ENCODE measurements at regions not wholly inside any gene's neighbourhood (a gene's known extent, or its start where the extent isn't known, plus 50 kb on each side); places are given as distances from the start of the nearest gene placed in this dataset.

DNA sequence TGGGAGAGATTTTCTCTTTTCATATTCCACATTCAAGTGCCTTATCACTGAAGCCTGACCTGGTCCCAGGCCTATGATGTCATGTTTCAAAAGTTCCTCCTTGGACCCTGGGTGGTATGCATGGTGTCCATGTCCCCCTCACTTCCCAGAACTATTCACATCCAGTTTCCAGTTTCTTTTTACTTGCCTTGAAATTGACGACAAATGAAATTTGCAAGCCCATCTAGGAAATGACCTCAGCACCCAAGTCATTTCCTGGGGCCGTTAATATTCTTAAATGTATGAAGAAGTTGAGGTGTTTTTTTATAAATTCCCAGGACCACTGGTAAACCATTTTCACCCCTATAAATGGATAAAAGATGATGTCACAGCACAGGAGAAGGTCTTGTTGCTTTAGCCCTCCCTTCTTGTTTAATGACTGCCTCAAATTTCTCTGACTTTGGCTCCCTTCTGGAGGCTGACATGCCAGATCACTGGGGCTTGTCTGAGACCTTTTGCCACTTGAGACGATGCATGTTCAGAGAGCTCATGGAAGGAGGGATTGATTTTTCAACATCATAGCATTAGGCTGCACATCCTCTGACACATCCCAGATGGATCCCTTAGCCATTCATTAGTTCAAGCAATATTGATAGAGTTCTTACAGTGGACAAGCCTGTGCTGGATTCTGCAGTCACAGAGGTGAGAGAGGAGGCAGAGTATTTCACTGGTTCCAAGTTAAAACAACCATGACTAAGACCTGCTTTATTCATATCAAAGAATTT is 221.3 kb downstream of the PLPP3 start:
- Mint-ChIP-seq H3K36me3 (ENCODE audit: low read depth) (no peaks in the 10 kb centered on the region), H3K9me3 (ENCODE audit: insufficient read depth) (no peaks in the 10 kb centered on the region), H3K4me3 (no peak overlapping the region), H3K27ac (no peak overlapping the region), H3K4me1 (ENCODE audit: low read depth) (no peaks in the 10 kb centered on the region), H3K27me3 (ENCODE audit: low read depth) (no peaks in the 10 kb centered on the region)
- no peak for ATAC-seq
- POLR2A ChIA-PET, result no interaction called here
- DNase-seq, result no peak
- CTCF ChIA-PET, result no interaction called here

DNA sequence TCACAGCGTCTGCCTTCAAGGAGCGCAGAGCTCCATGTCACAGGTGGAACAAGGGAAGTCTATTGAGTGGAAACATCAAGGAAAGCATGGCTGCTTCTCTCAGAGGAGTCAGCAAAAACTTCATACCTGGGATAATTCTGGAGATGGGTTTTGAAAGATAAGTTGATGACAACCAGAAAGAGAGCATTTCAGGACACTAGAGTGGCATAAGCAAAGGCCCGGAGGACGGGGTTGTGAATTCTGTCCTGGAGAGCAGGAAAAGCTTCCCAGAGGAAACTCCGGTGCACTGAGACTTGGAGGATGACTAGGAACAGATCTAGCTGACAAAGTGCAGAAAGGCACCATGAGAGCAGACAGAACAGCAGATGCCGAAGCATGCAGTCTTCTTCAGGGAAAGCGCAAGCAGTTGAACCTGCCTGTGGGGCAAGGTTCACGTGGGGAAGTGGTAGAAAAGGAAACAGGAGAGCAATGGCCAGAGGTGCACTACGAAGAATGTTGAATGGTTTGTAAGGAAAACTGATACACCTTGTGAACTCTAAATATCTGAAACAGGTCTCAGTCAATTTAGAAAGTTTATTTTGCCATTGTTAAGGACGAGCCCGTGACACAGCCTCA is 222.9 kb downstream of the PLPP3 start:
- H3K36me3 Mint-ChIP-seq (ENCODE audit: low read depth), result no peaks in the 10 kb centered on the region
- POLR2A ChIA-PET, result no interaction called here
- H3K4me1 Mint-ChIP-seq (ENCODE audit: low read depth), result no peaks in the 10 kb centered on the region
- no peaks in the 10 kb centered on the region for H3K27me3 Mint-ChIP-seq (ENCODE audit: low read depth)
- ATAC-seq (no peak), DNase-seq (no peak)
- H3K27ac Mint-ChIP-seq, result no peak overlapping the region
- H3K9me3 Mint-ChIP-seq (ENCODE audit: insufficient read depth), result no peaks in the 10 kb centered on the region
- CTCF ChIA-PET, result no interaction called here
- H3K4me3 Mint-ChIP-seq, result no peak overlapping the region

GRCh38 chr1:56355918-56356317 is 223.4 kb downstream of the PLPP3 start:
- H3K9me3 Mint-ChIP-seq (ENCODE audit: insufficient read depth), result no peaks in the 10 kb centered on the region
- no peak overlapping the region for H3K4me3 Mint-ChIP-seq
- no peak for DNase-seq
- ChIA-PET CTCF (no interaction called here), POLR2A (no interaction called here)
- H3K27me3 Mint-ChIP-seq (ENCODE audit: low read depth), result no peaks in the 10 kb centered on the region
- no peaks in the 10 kb centered on the region for H3K4me1 Mint-ChIP-seq (ENCODE audit: low read depth)
- ATAC-seq, result no peak
- no peaks in the 10 kb centered on the region for H3K36me3 Mint-ChIP-seq (ENCODE audit: low read depth)
- H3K27ac Mint-ChIP-seq, result no peak overlapping the region

GRCh38 chr1:56355422-56355821 is 223.9 kb downstream of the PLPP3 start:
- no peak overlapping the region for H3K4me3 Mint-ChIP-seq
- CTCF ChIA-PET, result no interaction called here
- H3K36me3 Mint-ChIP-seq (ENCODE audit: low read depth), result no peaks in the 10 kb centered on the region
- H3K4me1 Mint-ChIP-seq (ENCODE audit: low read depth), result no peaks in the 10 kb centered on the region
- no peaks in the 10 kb centered on the region for H3K27me3 Mint-ChIP-seq (ENCODE audit: low read depth)
- POLR2A ChIA-PET, result no interaction called here
- no peak for DNase-seq
- ATAC-seq, result no peak
- H3K27ac Mint-ChIP-seq, result no peak overlapping the region
- H3K9me3 Mint-ChIP-seq (ENCODE audit: insufficient read depth), result no peaks in the 10 kb centered on the region

GRCh38 chr1:56345831-56346230 is 233.5 kb downstream of the PLPP3 start:
- Mint-ChIP-seq H3K9me3 (ENCODE audit: insufficient read depth) (no peaks in the 10 kb centered on the region), H3K4me3 (no peak overlapping the region), H3K27me3 (ENCODE audit: low read depth) (peaks cover 2% of the 10 kb centered on the region), H3K4me1 (ENCODE audit: low read depth) (no peaks in the 10 kb centered on the region), H3K27ac (no peak overlapping the region), H3K36me3 (ENCODE audit: low read depth) (no peaks in the 10 kb centered on the region)
- CTCF ChIA-PET, result no interaction called here
- DNase-seq (no peak), ATAC-seq (no peak)
- POLR2A ChIA-PET, result no interaction called here

DNA sequence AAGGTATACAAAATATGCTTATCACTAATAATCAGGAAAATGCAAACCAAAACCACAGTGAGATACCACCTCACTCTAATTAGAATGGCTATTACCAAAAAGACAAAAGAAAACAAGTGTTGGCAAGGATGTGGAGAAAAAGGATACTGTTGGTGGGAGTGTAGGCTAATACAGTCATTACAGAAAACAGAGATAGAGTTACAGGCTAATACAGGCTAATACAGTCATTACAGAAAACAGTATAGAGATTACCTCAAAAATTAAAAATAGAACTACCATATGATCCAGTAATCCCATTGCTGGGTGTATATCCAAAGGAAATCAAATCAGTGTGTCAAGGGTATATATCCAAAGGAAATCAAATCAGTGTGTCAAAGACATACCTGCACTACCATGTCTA is 238.4 kb downstream of the PLPP3 start:
- ChIA-PET POLR2A (no interaction called here), CTCF (no interaction called here)
- Mint-ChIP-seq H3K27ac (no peak overlapping the region), H3K9me3 (ENCODE audit: insufficient read depth) (no peaks in the 10 kb centered on the region), H3K27me3 (ENCODE audit: low read depth) (peaks cover 2% of the 10 kb centered on the region), H3K4me3 (no peak overlapping the region), H3K36me3 (ENCODE audit: low read depth) (no peaks in the 10 kb centered on the region), H3K4me1 (ENCODE audit: low read depth) (no peaks in the 10 kb centered on the region)
- ATAC-seq (no peak), DNase-seq (no peak)

- Mint-ChIP-seq H3K9me3 (ENCODE audit: insufficient read depth) (no peaks in the 10 kb centered on the region), H3K27me3 (ENCODE audit: low read depth) (peaks cover 2% of the 10 kb centered on the region), H3K36me3 (ENCODE audit: low read depth) (no peaks in the 10 kb centered on the region), H3K4me1 (ENCODE audit: low read depth) (no peaks in the 10 kb centered on the region), H3K4me3 (no peak overlapping the region), H3K27ac (no peak overlapping the region)
- DNase-seq (no peak), ATAC-seq (no peak)
- CTCF ChIA-PET, result no interaction called here
- POLR2A ChIA-PET, result no interaction called here
These were observed 239.4 kb downstream of the PLPP3 start for GRCh38 chr1:56339786-56340465.

DNA sequence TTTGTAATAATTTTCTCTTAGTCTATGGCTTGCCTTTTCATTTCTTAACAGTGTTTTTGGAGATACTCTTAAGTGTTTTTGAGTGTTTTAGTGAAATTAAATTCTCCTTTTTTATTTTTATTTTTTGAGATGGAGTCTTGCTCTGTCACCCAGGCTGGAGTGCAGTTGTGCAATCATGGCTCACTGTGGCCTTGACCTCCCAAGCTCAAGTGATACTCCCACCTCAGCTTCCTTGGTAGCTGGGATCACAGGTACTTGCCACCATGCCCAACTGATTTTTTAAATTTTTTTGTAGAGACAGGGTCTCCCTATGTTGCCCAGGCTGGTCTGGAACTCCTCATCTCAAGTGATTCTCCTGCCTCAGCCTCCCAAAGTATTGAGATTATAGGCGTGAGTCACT is 240.3 kb downstream of the PLPP3 start:
- H3K36me3 Mint-ChIP-seq (ENCODE audit: low read depth), result no peaks in the 10 kb centered on the region
- no peaks in the 10 kb centered on the region for H3K9me3 Mint-ChIP-seq (ENCODE audit: insufficient read depth)
- H3K27me3 Mint-ChIP-seq (ENCODE audit: low read depth), result no peaks in the 10 kb centered on the region
- no peak for DNase-seq
- ChIA-PET CTCF (no interaction called here), POLR2A (no interaction called here)
- no peaks in the 10 kb centered on the region for H3K4me1 Mint-ChIP-seq (ENCODE audit: low read depth)
- no peak overlapping the region for H3K27ac Mint-ChIP-seq
- no peak for ATAC-seq
- no peak overlapping the region for H3K4me3 Mint-ChIP-seq

DNA sequence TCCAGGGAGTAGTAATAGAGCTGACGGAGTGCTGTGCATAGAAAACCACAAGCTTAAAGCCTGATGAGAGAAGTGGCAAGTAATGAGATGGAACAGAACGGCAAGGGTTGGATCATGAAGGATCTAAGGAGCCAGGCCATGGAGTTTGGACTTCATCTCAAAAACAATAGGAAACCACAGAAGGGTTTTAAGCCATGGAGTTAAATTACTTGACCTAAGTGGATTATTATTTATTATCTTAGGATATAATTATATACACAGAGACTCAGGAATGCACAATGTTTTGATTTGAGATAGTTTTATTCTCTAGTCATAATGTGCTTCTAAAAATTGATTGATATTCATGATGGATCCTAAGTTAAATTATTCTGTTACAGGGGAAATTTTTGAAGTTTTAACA is 242.4 kb downstream of the PLPP3 start:
- ChIA-PET POLR2A (interaction anchor here (0.6 kb wide), 1 partner anchor 266 kb away, joined by 3 read pairs; no protein-coding TSS in a partner anchor), CTCF (no interaction called here)
- no peak overlapping the region for H3K27ac Mint-ChIP-seq
- H3K4me1 Mint-ChIP-seq (ENCODE audit: low read depth), result no peaks in the 10 kb centered on the region
- no peaks in the 10 kb centered on the region for H3K36me3 Mint-ChIP-seq (ENCODE audit: low read depth)
- no peaks in the 10 kb centered on the region for H3K9me3 Mint-ChIP-seq (ENCODE audit: insufficient read depth)
- no peak for ATAC-seq
- no peaks in the 10 kb centered on the region for H3K27me3 Mint-ChIP-seq (ENCODE audit: low read depth)
- DNase-seq, result no peak
- no peak overlapping the region for H3K4me3 Mint-ChIP-seq

DNA sequence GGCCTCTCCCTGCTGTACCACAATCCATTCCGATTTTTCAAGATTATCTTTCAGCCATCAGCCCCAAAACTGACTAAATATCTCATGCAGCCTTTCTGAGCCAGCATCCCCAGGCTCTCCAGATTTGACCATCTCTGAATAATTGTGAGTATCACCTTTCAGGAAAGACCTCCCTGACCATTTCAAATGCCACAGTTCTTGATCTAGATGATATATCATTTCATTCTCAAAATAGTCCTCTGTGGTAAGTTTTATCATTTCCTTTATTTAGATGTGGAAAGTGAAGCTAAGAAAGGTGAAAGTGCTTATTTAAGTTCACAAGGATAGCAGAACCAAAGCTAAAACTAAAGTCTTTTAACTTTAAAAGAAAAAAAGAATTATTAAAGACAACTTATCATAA is 244.0 kb downstream of the PLPP3 start:
- no peaks in the 10 kb centered on the region for H3K9me3 Mint-ChIP-seq (ENCODE audit: insufficient read depth)
- ATAC-seq (no peak), DNase-seq (no peak)
- CTCF ChIA-PET, result no interaction called here
- POLR2A ChIA-PET, result no interaction called here
- no peaks in the 10 kb centered on the region for H3K36me3 Mint-ChIP-seq (ENCODE audit: low read depth)
- no peak overlapping the region for H3K4me3 Mint-ChIP-seq
- no peaks in the 10 kb centered on the region for H3K27me3 Mint-ChIP-seq (ENCODE audit: low read depth)
- H3K4me1 Mint-ChIP-seq (ENCODE audit: low read depth), result peaks cover 2% of the 10 kb centered on the region
- no peak overlapping the region for H3K27ac Mint-ChIP-seq

DNA sequence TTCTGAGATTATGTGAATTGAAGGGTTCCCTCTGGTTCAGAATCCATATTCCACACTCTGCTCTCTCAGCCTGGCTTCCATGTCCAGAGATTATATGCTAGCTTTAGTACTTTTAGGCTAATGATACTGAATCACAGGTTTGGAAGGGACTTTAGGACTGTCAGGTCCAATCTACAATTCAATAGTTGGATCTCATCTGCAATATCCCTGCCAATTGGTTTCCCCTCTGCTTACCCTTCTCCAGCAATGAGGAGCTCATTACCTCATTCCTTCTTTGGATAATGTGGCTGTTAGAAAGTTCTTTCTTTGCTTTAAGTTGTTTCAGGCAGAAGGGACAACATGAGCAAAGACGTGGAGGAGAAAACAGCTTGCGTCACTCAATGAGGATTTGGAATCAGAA is 245.3 kb downstream of the PLPP3 start:
- H3K4me1 Mint-ChIP-seq (ENCODE audit: low read depth), result peaks cover 5% of the 10 kb centered on the region
- ATAC-seq, result no peak
- H3K9me3 Mint-ChIP-seq (ENCODE audit: insufficient read depth), result no peaks in the 10 kb centered on the region
- H3K27me3 Mint-ChIP-seq (ENCODE audit: low read depth), result no peaks in the 10 kb centered on the region
- no peak for DNase-seq
- no peak overlapping the region for H3K27ac Mint-ChIP-seq
- no peak overlapping the region for H3K4me3 Mint-ChIP-seq
- ChIA-PET POLR2A (no interaction called here), CTCF (no interaction called here)
- H3K36me3 Mint-ChIP-seq (ENCODE audit: low read depth), result no peaks in the 10 kb centered on the region

- no peak for ATAC-seq
- H3K4me1 Mint-ChIP-seq (ENCODE audit: low read depth), result peaks cover 5% of the 10 kb centered on the region
- no peak overlapping the region for H3K27ac Mint-ChIP-seq
- CTCF ChIA-PET, result no interaction called here
- DNase-seq, result no peak
- H3K4me3 Mint-ChIP-seq, result no peak overlapping the region
- POLR2A ChIA-PET, result no interaction called here
- H3K27me3 Mint-ChIP-seq (ENCODE audit: low read depth), result no peaks in the 10 kb centered on the region
- H3K36me3 Mint-ChIP-seq (ENCODE audit: low read depth), result no peaks in the 10 kb centered on the region
- H3K9me3 Mint-ChIP-seq (ENCODE audit: insufficient read depth), result no peaks in the 10 kb centered on the region
These were observed 245.9 kb downstream of the PLPP3 start for GRCh38 chr1:56333461-56333860.

All from activated CD8-positive, alpha-beta T cell treated with anti-CD3 and anti-CD28 coated beads, Interleukin-2, amount 10 ng/mL, durations not matched to agents 7 days and 5 days (primary cell).